GM21723 (cell line): ENCODE measurements at regions not wholly inside any gene's neighbourhood (a gene's known extent, or its start where the extent isn't known, plus 50 kb on each side); places are given as distances from the start of the nearest gene placed in this dataset.

Experiments used
- ATAC-seq: cut with Tn5 transposase; IDR thresholded peaks from one replicate; pipeline ENCODE4 v1.9.1; 2021; ENCODE audit warnings: mild to moderate bottlenecking, moderate library complexity; ENCODE audit not compliant: unreplicated experiment

DNA sequence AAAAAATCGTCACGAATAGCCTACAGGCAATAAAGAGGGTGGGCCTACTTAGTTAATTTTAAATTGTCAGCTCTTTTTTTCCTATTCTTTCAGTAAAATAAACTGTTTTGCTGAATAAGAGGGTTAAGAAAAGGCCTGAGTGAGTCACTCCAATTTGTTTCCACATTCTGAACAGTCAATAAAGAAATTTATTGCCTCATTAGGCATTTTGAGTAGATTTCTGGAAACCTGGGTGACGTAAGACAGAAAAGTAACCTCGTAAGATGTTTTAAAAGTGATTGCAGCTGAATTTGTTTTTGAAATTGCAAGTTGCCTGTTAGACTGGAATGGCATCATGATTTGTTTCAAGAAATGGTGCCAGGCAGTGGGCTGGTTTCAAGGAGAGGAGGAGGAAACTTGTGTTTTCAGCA, 439.3 kb downstream of the USP25 start:
- no peak for ATAC-seq

DNA sequence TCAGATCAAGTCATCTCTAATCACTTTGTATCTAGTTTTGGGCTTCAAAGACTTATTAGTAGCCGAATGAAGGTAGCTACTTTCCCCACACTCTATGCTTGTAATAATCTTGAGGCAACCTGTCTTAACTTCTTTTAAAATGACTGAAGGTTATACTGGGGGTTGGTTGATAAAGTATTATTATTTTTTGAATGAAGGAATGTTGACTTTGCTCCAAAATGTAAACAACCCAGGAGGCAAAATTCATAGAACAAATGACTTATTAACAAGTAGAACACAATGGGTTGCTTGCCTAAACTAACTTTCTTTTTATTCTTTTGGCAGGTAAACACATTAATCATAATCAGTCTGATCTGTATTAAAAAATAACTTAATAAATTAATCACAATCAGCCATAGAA, 440.0 kb downstream of the USP25 start:
- ATAC-seq: no peak

DNA sequence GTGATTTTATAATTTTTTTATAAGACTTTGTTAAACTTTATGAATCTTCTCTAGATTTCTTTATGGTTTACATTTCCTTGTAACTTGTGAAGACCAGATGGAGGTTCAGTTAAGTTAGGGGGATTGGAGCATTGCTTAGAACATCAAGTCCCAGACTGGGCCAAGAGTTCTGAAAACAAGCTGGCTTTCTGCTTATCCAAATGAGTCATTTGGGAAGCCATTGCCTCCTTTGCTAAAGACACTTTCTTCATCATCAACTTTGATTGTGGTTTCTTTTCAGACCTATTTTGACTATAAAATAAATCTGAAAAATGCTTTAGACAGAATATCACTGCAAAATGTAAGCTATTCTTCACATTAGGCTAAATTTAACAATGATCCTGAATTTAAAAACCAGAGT, 446.8 kb downstream of the USP25 start:
- ATAC-seq: no peak

DNA sequence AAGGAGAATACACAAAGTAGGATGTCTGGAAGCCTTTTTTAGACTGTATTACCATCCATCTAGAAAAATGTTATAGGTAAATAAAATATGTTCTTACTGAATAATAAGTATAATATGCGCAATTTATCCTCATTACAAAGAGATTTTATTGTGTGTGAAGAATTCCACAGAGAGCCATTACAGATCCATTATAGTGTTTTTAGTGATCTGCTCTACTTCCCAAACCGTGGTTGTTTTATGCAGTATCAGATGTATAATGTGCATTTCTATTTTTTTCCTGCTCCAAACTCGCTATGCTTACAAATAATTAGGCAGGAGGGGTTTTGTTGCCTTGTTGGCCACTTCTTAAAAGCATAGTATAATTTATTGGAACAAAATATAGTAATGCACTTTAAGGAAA, 447.8 kb downstream of the USP25 start:
- ATAC-seq: no peak

DNA sequence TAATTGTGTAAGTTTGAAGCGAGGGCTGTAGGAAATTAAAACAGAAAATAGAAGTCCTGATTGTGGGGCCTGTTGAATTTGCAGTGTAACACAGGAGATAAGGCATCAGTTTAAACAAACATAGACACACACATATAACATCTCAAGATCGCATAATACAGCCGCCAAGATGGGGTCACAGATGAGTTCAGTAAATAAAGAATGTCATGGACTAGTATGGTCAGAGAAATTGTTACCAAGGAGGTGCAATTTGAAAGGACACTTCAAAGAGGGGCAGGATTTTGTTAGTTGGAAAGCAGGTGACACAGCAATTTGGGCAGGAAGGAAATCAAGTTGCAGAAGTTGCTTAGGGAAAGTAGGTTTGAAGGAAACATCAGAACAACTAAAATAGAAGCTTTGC, 450.0 kb downstream of the USP25 start:
- no peak for ATAC-seq

DNA sequence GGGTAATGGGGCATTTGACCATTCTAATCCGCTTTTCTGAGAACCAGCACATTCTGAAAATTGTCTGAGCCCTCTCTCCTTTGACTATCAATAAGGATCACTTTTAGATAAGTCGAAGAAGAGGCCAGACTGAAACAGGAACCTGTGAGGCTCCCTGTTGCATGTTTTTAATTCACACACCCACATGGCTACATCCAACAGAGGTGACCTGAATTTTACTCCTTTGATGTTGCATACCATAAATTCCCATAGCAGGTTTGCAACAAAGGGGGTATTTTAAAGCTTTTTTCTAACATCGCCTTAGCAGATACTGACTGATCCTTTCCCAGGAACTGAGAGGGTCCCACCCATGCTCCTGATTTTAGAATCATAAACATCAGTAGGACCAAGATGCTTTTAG, 450.8 kb downstream of the USP25 start:
- no peak for ATAC-seq

DNA sequence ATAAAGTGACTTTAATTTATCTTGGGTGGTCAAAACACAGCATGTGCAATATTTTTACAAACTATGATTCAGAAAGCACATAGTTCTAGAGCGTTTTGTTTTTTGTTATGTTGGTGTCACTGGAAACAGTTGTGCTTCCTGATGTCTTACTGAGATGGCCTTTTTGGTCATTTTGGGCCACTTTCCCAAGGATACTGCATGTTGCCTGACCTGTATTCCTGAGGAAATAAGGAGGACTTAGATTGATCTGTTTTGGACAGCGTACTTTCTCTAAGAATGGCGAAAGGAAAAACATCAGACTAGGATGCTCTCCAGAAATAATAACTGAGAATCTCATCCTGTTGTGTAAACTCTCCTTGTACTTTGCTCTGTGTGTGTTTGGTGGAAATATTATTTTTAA, 451.2 kb downstream of the USP25 start:
- ATAC-seq: no peak

DNA sequence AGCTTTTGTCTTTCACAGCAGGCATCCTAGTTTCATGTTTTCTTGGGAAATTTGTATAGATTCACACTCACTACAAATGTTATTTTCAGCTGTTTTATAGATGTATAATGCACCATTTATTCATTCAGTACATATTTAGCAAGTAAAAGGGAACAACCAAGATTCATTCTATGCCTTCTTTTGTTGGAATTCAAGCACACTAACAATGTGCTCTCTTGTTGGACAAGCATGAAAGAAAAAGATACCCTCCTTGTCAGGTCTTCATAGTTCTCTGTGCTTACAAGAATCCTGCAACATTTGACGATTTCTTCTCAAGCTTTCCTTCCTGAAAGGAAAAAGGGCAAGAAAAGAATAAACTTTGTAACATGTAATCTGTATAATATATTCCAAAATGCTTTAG, 456.0 kb downstream of the USP25 start:
- ATAC-seq: no peak

DNA sequence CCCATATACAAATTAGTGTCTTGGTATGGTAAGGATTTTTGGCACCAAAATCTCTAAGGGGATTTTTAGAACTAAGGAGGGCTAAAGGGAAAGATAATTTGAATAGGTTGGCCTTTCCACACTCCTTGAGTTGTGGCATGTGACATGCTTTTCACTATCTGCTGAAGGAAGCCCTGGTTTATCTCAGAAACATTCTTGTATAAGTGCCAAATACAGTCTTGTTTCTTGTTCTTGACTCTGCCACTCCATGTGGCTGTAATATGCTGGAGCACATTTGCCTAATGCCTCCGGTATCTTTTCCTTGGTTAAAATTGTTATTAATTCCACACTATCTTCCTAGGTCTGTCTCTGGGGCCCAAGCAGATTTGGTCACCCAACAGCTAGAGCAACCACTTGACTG, 457.0 kb downstream of the USP25 start:
- ATAC-seq: no peak

DNA sequence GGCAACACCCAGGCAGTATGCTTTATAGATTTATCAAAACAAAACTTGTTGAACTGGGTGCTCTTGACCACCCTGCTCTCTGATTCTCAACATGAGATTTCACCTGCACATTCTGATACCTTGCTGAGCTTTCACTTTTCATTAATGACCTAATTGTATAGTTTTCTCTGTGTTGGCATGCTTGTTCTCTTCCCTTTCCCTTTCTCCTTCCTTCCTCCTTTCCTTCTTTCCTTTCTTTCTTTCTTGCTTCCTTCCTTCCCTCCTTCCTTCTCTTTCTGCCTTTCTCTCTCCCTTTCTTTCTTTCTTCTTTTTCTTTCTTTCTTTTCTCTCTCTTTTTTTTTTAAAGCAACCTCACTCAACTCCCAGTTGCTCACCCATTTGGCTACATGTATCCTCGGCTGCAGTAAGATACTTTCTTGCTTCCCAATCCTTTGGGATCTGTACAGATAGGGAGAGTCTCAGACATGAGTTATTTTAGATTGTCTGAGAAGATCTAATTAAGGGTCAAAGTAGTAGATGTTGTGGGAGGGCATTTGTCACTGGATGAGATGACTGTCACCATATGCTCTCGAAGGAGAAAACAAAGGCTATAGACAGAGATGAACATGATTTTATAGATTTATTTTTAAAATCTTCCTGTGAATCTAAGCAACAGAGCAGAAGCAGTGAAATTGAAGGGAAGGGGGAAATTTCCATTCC, 458.0 kb downstream of the USP25 start:
- ATAC-seq: no peak

DNA sequence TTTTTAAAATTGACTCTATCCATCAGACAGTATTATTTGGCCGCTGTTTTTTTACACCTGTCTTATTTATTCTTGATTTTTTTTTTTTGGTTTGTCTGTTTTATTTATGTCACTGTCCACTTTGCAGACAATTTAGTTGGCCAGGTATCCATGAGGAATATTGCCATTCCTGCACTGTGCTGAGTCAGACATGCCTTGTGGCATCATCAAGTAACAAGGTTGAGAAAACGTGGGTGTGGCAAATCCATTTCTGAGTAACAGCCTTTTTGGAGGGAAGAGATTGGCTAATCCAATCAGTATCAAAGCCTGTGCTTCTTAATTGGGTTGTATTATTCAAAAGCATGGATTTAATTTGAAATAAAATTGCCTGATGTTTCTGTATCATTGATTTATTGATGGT, 463.1 kb downstream of the USP25 start:
- no peak for ATAC-seq

DNA sequence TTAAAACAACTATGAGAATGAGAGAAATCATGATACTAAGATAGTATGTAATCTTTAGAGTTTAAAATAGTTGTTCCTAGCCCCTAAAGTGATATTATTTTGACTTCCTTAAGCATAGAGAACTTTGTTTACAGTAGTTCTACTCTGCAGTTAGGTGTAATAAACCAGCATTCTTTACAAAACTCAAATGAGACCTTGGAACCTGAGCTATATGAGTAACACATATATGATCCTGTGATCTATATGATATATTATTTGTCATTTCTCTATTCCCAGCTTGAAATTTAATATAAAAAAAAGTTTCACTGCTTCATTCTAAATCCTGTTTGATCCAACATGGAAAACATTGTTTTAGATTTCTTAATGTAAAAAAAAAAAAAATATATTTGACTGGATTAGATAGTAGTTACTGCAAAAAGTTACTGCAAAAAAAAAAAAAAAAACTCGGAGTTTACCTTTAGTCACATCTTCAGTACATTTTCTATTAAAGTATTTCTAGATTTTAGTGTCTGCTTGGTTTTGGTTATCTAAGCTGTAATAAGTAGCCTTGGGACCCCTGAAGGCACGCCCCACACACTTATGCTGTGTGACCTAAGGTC, 463.8 kb downstream of the USP25 start:
- no peak for ATAC-seq

DNA sequence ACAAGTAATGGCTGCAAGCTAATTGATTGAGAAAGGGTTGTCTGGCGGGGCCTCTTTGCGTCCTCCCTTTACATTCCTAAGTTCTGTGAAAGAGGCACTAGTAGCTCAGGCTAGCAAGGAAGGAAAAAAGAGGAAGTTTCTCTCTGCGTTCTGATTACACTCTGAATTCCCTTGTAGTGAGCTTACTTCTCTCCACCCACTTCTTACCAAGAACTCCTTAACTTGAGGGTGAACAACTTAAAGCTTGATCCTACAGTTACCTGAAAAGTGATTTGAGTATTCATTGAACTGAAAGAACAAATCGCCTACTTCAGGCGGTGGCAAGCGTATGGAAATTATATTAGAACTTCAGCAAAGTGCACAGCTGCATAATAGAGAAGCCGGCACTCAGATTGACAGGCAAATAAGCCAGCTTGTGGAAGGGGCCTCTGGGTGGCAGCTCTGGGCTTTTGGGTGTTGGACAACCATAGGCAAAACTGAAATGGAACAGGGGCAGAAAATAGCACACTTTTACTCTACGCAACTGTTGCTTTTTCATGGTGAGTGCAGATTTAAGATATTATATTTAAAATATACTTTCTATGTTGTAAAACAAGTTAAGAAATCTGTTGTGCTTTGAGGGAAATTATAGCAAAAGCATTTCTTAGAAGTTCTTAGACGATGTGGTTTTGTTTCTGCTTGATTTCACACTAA, 464.5 kb downstream of the USP25 start:
- ATAC-seq: no peak

DNA sequence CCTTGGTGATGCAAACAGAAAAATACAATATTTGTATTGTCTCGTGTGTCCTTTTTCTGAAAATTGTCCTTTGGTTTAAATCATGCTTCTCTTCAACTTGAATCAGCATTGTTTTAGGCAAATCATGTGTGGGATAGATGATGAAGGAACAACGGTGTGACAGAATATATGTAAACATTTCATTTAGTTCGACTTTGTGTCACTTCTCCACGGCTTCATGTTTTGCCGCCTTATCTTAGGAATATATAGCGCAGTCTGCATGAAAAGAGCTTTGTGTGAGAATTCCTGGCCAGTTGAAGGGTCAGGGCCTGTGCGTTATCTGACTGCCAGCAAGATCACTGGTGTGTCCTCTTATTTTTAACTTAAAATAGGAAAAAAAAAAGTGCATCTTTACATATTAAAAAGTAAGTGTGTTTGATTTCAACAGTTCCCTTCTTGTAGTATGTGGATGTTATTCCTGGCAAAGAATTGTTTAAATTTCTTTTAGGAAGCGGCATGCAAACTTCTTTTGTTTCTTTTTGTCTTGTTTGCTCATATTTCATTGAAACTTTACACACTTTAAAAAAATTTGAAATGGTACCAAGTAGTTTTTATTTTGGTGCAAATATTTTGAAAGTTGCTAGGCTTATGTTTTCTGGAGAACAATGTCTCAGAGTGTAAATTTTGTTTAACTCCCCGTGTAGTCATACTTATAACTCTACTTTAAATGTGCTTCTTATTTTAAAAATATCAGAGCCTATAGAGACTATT, 465.2 kb downstream of the USP25 start:
- ATAC-seq: no peak

DNA sequence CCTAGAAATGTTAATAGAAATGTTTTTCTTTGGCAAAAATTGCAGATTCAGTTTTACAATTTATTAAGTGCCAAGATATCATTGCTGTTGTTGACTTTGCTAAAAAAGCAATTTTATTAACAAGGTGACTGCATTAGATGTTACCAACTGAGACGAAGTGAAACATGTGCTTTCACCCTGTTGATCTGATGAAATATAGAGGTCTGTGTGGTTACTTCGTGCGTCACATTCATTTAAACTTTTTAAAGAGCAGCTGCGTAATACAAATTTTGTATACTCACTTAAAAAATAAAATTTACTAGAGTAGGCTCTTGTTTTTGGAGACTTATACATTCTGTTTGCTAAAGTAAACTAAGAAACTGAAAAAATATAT, 465.7 kb downstream of the USP25 start:
- no peak for ATAC-seq

DNA sequence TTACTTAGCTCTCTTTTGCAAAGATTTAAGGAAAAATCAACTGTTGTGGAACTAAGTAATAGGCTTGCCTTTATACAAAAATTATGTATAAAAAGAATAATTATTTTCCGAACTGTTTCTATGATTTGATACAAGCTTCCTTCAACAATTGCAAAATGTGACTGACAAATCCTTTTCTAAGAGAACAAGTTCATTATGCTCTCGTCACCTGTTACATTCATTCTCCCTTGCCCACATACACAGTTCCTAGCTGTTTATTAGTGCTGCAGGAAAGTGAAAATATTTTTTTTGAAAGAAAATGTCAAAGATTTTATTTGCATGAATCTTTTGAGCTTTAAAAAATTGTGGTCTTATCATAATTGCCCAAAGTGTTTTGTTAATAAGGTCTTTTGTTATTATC, 466.2 kb downstream of the USP25 start:
- no peak for ATAC-seq

DNA sequence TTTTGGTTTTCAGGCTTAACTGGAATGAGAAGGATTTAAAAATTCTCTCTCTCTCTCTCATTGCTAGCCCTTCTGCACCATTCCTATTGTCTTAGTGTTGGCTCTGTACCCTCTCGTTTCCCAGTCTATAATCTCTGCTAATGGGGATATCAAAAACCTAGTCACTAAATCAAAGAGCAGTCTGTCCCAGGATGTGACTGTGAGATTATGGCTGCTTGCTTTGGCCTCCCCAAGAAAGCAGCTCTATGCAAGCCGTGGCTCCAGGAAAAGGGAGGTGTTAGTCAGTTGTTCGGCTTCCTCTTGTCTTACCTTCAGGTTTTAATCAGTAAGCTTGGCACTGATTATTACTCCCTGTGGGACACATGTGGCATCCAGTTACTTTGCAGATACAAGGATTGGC, 468.8 kb downstream of the USP25 start:
- no peak for ATAC-seq

DNA sequence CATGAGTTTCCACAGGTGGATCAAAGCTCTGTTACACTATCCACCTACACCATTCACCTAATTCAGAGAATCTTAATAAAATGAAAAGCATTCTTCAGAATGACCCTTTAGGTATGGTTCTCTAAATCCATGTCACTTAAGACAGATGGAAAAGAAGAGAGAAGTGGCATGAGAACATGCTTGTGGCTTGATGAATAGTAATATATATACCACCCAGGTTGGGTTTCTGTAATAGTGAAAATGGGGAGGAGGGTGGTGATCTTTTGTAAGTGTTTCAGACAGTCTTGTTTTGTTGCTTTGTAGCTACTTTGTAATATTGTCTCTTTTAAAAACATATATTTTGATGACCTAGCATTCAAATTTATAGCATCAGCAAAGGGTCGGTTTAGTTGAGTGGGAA, 469.8 kb downstream of the USP25 start:
- no peak for ATAC-seq

DNA sequence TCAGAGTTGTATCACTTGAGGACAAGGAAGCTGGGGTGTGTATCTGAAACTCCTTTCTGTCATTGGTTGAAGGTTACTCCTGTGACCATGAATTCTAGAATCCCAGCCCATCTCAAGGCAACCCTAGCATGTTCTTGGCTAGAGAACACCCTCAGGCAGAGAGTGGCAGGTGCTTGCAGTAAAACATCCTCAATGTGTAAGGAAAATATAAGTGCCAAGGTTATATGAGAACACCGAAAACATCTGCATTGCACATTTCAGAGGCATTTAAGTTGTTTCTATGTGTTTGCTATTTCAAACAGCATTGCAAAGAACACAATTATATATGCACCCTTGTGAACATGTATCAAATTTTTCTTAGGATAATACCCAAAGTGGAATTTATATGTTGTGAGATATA, 471.9 kb downstream of the USP25 start:
- ATAC-seq: no peak

DNA sequence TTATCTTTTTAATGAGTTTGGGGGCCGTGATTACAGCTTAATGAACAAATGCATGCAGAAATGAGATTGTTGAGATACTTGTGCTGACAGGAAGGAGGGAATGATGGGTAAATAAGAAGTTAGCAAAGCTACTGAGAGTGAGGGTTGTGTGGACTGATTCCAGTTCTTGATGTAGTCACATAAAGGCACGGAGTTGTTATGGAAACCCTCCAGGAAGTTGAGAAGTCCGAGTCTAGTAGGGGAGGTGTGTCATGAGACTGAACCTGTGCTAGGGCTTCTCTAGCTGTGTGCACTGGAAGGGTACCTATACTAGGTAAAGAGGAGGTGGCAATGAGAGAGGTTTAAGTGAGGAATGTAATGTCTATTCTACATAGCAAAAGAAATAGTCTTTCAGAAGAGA, 475.7 kb downstream of the USP25 start:
- ATAC-seq: no peak

DNA sequence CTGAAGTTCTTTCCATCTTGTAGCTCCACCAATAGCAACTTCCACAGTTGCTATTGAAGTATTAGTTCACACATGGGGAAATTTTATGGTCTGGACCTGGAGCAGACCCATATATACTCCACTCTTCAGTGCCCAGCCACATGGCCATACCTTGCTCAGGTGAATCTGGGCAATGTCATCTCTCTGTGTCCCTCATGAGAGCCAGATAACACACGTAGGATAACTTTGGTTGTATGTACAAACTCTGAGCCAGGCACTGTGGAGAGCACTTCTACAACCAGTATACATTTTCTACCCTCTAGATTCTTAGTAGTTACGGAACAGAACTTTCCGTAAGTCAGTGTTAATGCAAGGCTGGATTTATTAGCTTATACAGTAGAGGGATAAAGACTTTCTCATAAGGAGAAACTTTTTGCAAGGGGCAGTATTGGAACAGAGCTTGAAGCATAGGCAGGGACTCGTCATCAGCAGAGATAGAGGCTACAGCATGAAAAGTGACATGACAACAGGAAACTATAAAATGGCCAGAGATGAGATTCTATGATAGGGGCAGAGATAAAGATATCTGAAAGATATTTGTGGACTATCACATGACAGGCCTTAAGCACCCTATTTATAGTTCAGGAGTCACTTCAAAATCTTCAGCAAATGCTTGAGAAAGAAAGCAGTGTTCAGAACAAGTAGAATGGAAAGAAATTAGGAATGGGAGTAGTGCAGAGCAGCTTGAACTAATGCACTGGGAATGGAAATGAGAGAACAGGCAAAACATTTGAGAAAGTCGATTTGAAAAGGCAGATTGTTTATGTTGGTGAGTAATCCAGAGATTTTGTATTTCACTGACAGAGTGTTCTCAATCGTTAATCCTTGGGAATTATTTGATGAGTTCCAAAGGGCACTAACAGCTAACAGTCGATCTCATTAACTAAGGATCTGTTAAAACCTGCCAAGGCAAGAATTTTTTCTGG, 481.8 kb downstream of the USP25 start:
- ATAC-seq: no peak
